ENCODE measurements at regions not wholly inside any gene's neighbourhood (a gene's known extent, or its start where the extent isn't known, plus 50 kb on each side); places are given as distances from the start of the nearest gene placed in this dataset.

GRCh38 chr2:155393406-155393805 is 694.9 kb downstream of the KCNJ3 start:
- H3K9me3 ChIP-seq (ENCODE audit: control insufficient read depth, insufficient read depth, low read depth, low read length), result no peaks in the 10 kb centered on the region
- TF ChIP-seq CTCF (conservative IDR thresholded peaks at IDR 0.05 in 1 of 2, IDR thresholded peaks at IDR 0.05 in 1 of 2; ENCODE audit: low read depth in 1 of 2, low read length in 2 of 2) (no peak), EZH2 (IDR thresholded peaks at IDR 0.05; ENCODE audit: low read length, missing control alignments) (no peak)
- DNase-seq (ENCODE audit: low read depth in 2 of 2), result no peak
- no peak overlapping the region for H3K4me3 ChIP-seq (replicated peaks in 1 of 4; ENCODE audit: control extremely low read depth in 1 of 4, insufficient read depth in 1 of 4, low read depth in 3 of 4, low read length in 4 of 4)
- H2AFZ ChIP-seq (ENCODE audit: low read length), result no peak overlapping the region
- no peak overlapping the region for H3K9ac ChIP-seq (ENCODE audit: insufficient read depth, low read length)
- no peaks in the 10 kb centered on the region for H3K27me3 ChIP-seq (ENCODE audit: control insufficient read depth, insufficient read depth, low read length)
- no peak overlapping the region for H3K27ac ChIP-seq (ENCODE audit: insufficient read depth, low read length)
- H4K20me1 ChIP-seq (ENCODE audit: control insufficient read depth, extremely low read depth, insufficient read depth, low read length), result no peaks in the 10 kb centered on the region
- no peaks in the 10 kb centered on the region for H3K36me3 ChIP-seq (ENCODE audit: control insufficient read depth, insufficient read depth, low read length)
- no peaks in the 10 kb centered on the region for H3K4me1 ChIP-seq (ENCODE audit: control insufficient read depth, extremely low read depth, insufficient read depth, low read length)
- no peak overlapping the region for H3K4me2 ChIP-seq (ENCODE audit: extremely low read depth, insufficient read depth, low read length)
- no peaks in the 10 kb centered on the region for H3K79me2 ChIP-seq (ENCODE audit: control insufficient read depth, insufficient read depth, low read length)

GRCh38 chr2:155391613-155392130 is 693.2 kb downstream of the KCNJ3 start:
- no peaks in the 10 kb centered on the region for H3K9me3 ChIP-seq (ENCODE audit: control insufficient read depth, insufficient read depth, low read depth, low read length)
- no peaks in the 10 kb centered on the region for H4K20me1 ChIP-seq (ENCODE audit: control insufficient read depth, extremely low read depth, insufficient read depth, low read length)
- no peak overlapping the region for H3K9ac ChIP-seq (ENCODE audit: insufficient read depth, low read length)
- no peaks in the 10 kb centered on the region for H3K4me1 ChIP-seq (ENCODE audit: control insufficient read depth, extremely low read depth, insufficient read depth, low read length)
- no peaks in the 10 kb centered on the region for H3K36me3 ChIP-seq (ENCODE audit: control insufficient read depth, insufficient read depth, low read length)
- no peak overlapping the region for H3K4me3 ChIP-seq (replicated peaks in 1 of 4; ENCODE audit: control extremely low read depth in 1 of 4, insufficient read depth in 1 of 4, low read depth in 3 of 4, low read length in 4 of 4)
- no peaks in the 10 kb centered on the region for H3K79me2 ChIP-seq (ENCODE audit: control insufficient read depth, insufficient read depth, low read length)
- H3K27ac ChIP-seq (ENCODE audit: insufficient read depth, low read length), result no peak overlapping the region
- H2AFZ ChIP-seq (ENCODE audit: low read length), result no peak overlapping the region
- TF ChIP-seq CTCF (conservative IDR thresholded peaks at IDR 0.05 in 1 of 2, IDR thresholded peaks at IDR 0.05 in 1 of 2; ENCODE audit: low read depth in 1 of 2, low read length in 2 of 2) (no peak), EZH2 (IDR thresholded peaks at IDR 0.05; ENCODE audit: low read length, missing control alignments) (no peak)
- no peaks in the 10 kb centered on the region for H3K27me3 ChIP-seq (ENCODE audit: control insufficient read depth, insufficient read depth, low read length)
- no peak overlapping the region for H3K4me2 ChIP-seq (ENCODE audit: extremely low read depth, insufficient read depth, low read length)
- no peak for DNase-seq (ENCODE audit: low read depth in 2 of 2)

- TF ChIP-seq CTCF (conservative IDR thresholded peaks at IDR 0.05 in 1 of 2, IDR thresholded peaks at IDR 0.05 in 1 of 2; ENCODE audit: low read depth in 1 of 2, low read length in 2 of 2), result no peak
- no peak for TF ChIP-seq EZH2 (IDR thresholded peaks at IDR 0.05; ENCODE audit: low read length, missing control alignments)
- H3K27ac ChIP-seq (ENCODE audit: insufficient read depth, low read length), result no peak overlapping the region
Observed at GRCh38 chr2:155389224-155389623, 690.7 kb downstream of the KCNJ3 start.

More at GRCh38 chr2:155389224-155389623, 690.7 kb downstream of the KCNJ3 start:
- Histone ChIP-seq H3K9ac (ENCODE audit: insufficient read depth, low read length) (no peak overlapping the region), H3K4me1 (ENCODE audit: control insufficient read depth, extremely low read depth, insufficient read depth, low read length) (no peaks in the 10 kb centered on the region), H4K20me1 (ENCODE audit: control insufficient read depth, extremely low read depth, insufficient read depth, low read length) (no peaks in the 10 kb centered on the region), H3K9me3 (ENCODE audit: control insufficient read depth, insufficient read depth, low read depth, low read length) (no peaks in the 10 kb centered on the region), H3K27me3 (ENCODE audit: control insufficient read depth, insufficient read depth, low read length) (no peaks in the 10 kb centered on the region), H3K79me2 (ENCODE audit: control insufficient read depth, insufficient read depth, low read length) (no peaks in the 10 kb centered on the region), H3K4me3 (replicated peaks in 1 of 4; ENCODE audit: control extremely low read depth in 1 of 4, insufficient read depth in 1 of 4, low read depth in 3 of 4, low read length in 4 of 4) (no peak overlapping the region), H2AFZ (ENCODE audit: low read length) (no peak overlapping the region), H3K36me3 (ENCODE audit: control insufficient read depth, insufficient read depth, low read length) (no peaks in the 10 kb centered on the region), H3K4me2 (ENCODE audit: extremely low read depth, insufficient read depth, low read length) (no peak overlapping the region)
- DNase-seq (ENCODE audit: low read depth in 2 of 2), result no peak

All from fibroblast of lung (primary cell).